MCF 10A (cell line): ENCODE measurements at regions not wholly inside any gene's neighbourhood (a gene's known extent, or its start where the extent isn't known, plus 50 kb on each side); places are given as distances from the start of the nearest gene placed in this dataset.

Experiments
- BruUV-seq: library from RNA; stranded (reverse); fragments of 400-500 nt; replicated peaks from 2 replicates; lab custom pipeline; 2021; lab: Mats Ljungman, UMichigan
- CTCF ChIA-PET: fragments of 300-600 bp; sonication (Branson Sonifier 250); formaldehyde crosslinking; extraction: SDS; loops from one replicate; lab custom pipeline; 2021; ENCODE audit warnings: antibody characterized with exemption, inconsistent platforms; lab: Yijun Ruan, JAX
- POLR2A ChIA-PET: fragments of 300-600, 350-650 bp; sonication (Branson Sonifier 250); formaldehyde crosslinking; extraction: SDS; loops from one replicate; lab custom pipeline; 2020; ENCODE audit warnings: antibody characterized with exemption, inconsistent platforms; lab: Yijun Ruan, JAX
- DNase-seq: peaks from one replicate; pipeline ENCODE4 v3.0.0-alpha.2; 2018; ENCODE audit not compliant: unreplicated experiment
- H3K27ac Mint-ChIP-seq: one replicate; pipeline ENCODE4 v1.8.0; 2022; ENCODE audit warnings: mild to moderate bottlenecking, low read depth, mixed read lengths; ENCODE audit not compliant: unreplicated experiment
- H3K27me3 Mint-ChIP-seq: one replicate; pipeline ENCODE4 v1.8.0; 2022; ENCODE audit warnings: mixed read lengths; ENCODE audit not compliant: insufficient read depth, unreplicated experiment
- H3K36me3 Mint-ChIP-seq: one replicate; pipeline ENCODE4 v1.8.0; 2022; ENCODE audit warnings: mild to moderate bottlenecking, moderate library complexity, mixed read lengths; ENCODE audit not compliant: insufficient read depth, unreplicated experiment
- H3K4me1 Mint-ChIP-seq: one replicate; pipeline ENCODE4 v1.8.0; 2022; ENCODE audit warnings: mixed read lengths; ENCODE audit not compliant: insufficient read depth, unreplicated experiment
- H3K4me3 Mint-ChIP-seq: one replicate; pipeline ENCODE4 v1.8.0; 2022; ENCODE audit warnings: mild to moderate bottlenecking, moderate library complexity, mixed read lengths; ENCODE audit not compliant: unreplicated experiment
- H3K9me3 Mint-ChIP-seq: one replicate; pipeline ENCODE4 v1.8.0; 2022; ENCODE audit warnings: mixed read lengths; ENCODE audit not compliant: unreplicated experiment
- intact Hi-C: fragments of 100-400 bp; cut with micrococcal nuclease; formaldehyde crosslinking; loops from 2 replicates; pipeline ENCODE4 v1.14.1; 2022
- TF ChIP-seq, protein P1 (sequence below): fragments of 200-600 bp; IDR thresholded peaks from one replicate; pipeline ENCODE4 v1.8.0; 2022; ENCODE audit warnings: antibody characterized with exemption, mild to moderate bottlenecking; ENCODE audit not compliant: unreplicated experiment

DNA sequence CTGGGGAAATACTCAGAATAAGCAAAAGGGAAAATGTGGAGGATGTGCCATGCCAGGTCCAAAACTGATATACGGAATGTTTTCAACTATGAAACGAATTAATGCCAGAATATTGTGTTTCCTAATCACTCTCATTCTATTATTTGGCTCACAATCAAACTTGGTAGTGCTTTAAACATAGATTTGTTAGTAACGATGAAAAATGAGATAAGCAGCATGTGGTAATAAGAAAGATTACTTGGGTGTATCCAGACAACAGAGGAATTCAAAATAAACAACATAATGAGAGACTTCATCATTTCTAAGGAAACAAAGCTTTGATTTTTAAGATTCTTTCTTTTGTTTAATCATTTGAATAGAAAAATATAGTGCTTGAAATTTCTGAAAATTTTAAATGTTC, 237.3 kb downstream of the TACR3 start:
- no peaks in the 10 kb centered on the region for H3K36me3 Mint-ChIP-seq
- H3K4me1 Mint-ChIP-seq, result no peaks in the 10 kb centered on the region
- no peak for DNase-seq
- TF ChIP-seq, protein P1, sequence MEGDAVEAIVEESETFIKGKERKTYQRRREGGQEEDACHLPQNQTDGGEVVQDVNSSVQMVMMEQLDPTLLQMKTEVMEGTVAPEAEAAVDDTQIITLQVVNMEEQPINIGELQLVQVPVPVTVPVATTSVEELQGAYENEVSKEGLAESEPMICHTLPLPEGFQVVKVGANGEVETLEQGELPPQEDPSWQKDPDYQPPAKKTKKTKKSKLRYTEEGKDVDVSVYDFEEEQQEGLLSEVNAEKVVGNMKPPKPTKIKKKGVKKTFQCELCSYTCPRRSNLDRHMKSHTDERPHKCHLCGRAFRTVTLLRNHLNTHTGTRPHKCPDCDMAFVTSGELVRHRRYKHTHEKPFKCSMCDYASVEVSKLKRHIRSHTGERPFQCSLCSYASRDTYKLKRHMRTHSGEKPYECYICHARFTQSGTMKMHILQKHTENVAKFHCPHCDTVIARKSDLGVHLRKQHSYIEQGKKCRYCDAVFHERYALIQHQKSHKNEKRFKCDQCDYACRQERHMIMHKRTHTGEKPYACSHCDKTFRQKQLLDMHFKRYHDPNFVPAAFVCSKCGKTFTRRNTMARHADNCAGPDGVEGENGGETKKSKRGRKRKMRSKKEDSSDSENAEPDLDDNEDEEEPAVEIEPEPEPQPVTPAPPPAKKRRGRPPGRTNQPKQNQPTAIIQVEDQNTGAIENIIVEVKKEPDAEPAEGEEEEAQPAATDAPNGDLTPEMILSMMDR, result no peak
- intact Hi-C loops, result no loop called here
- CTCF ChIA-PET, result interaction anchor here (0.9 kb wide), 1 partner anchor 8 kb away, joined by 4 read pairs; no protein-coding TSS in a partner anchor
- no peak overlapping the region for H3K27ac Mint-ChIP-seq
- peaks cover 9% of the 10 kb centered on the region for H3K9me3 Mint-ChIP-seq
- H3K27me3 Mint-ChIP-seq, result no peaks in the 10 kb centered on the region
- H3K4me3 Mint-ChIP-seq, result no peak overlapping the region
- POLR2A ChIA-PET, result no interaction called here
- BruUV-seq, result no TSS peak

DNA sequence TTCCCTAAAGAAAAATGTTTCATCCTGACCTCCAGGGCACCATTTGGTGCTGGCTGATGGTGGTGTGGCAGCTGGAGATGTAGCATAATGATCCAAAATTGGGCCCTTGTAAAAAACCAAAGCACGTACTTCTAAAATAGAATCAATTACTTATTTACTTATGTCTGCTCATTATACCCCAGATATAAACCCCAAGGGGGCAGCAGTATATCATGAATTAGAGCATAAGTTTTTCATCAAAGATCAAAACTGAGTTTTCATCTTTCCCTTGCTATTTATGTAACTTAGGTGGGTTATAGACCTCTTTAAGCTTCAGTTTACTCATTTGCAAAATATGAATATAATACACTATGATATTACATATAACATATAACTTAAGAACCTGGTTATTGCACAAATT, 241.1 kb downstream of the TACR3 start:
- CTCF ChIA-PET, result interaction anchor here (0.6 to 0.8 kb wide), 2 partner anchors 302 to 307 kb away, joined by 3 to 4 read pairs; no protein-coding TSS in a partner anchor
- no peak overlapping the region for H3K27ac Mint-ChIP-seq
- no peaks in the 10 kb centered on the region for H3K27me3 Mint-ChIP-seq
- TF ChIP-seq, protein P1, result no peak
- no peaks in the 10 kb centered on the region for H3K9me3 Mint-ChIP-seq
- POLR2A ChIA-PET, result no interaction called here
- no peaks in the 10 kb centered on the region for H3K36me3 Mint-ChIP-seq
- peak; percentile 33 for DNase-seq
- intact Hi-C loops, result loop anchor here (1.0 to 5.0 kb wide), 5 partner anchors 276 to 514 kb away; no protein-coding TSS in a partner anchor
- no peaks in the 10 kb centered on the region for H3K4me1 Mint-ChIP-seq
- no peak overlapping the region for H3K4me3 Mint-ChIP-seq
- BruUV-seq, result no TSS peak

DNA sequence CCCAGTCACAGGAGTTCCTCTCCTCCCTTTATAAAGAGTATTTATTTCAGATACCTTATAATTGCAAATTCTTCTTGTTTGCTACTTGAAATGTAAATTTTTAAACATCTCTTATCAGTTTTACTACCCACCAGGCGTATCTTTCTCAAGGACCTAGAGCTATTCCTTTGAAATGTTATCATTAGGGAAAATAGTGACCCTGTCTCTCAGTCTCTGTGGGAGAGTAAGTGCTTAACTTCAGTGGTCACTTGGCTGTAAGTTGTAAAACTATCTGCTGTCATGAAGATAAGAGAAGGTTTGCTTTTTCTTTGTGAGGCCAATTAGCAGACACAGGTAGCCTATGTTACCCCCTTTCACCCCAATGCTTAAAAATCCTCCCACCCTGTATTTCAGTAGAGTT, 241.6 kb downstream of the TACR3 start:
- H3K9me3 Mint-ChIP-seq, result no peaks in the 10 kb centered on the region
- no peak overlapping the region for H3K27ac Mint-ChIP-seq
- intact Hi-C loops, result loop anchor here (1.0 to 5.0 kb wide), 5 partner anchors 276 to 514 kb away; no protein-coding TSS in a partner anchor

DNA sequence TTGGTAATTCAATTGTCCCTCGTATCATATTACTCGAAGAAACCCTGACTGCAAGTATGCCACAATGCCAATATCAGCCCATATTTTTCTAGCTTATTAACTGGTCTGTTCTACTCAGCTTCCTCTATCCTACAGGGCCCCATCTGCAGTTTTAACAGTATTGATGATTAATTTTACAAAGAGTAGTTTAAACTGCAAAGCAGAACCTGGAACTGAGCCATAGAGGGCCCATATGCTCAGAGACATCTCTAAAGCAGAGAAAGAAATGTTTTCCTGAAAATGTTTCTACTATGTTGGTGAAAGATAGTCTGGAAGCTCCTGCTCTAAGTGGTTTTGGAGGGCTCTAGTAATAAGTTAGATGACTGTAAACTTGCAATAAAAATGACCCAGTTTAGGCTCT, 259.4 kb upstream of the CENPE start:
- CTCF ChIA-PET, result interaction anchor here (1.4 kb wide), 1 partner anchor 13 kb away, joined by 4 read pairs; no protein-coding TSS in a partner anchor
- Mint-ChIP-seq H3K4me1 (no peaks in the 10 kb centered on the region), H3K4me3 (no peak overlapping the region), H3K36me3 (no peaks in the 10 kb centered on the region), H3K27me3 (no peaks in the 10 kb centered on the region), H3K27ac (no peak overlapping the region), H3K9me3 (no peaks in the 10 kb centered on the region)
- POLR2A ChIA-PET, result no interaction called here
- intact Hi-C loops, result no loop called here
- DNase-seq, result no peak
- TF ChIP-seq, protein P1, result no peak
- BruUV-seq, result no TSS peak

More for the DNA sequence above, 241.6 kb downstream of the TACR3 start:
- Mint-ChIP-seq H3K4me3 (no peak overlapping the region), H3K36me3 (no peaks in the 10 kb centered on the region), H3K27me3 (no peaks in the 10 kb centered on the region), H3K4me1 (no peaks in the 10 kb centered on the region)
- no peak for DNase-seq
- no TSS peak for BruUV-seq
- ChIA-PET CTCF (interaction anchor here (0.6 to 1.1 kb wide), 4 partner anchors 75 to 443 kb away, joined by 3 to 4 read pairs (median 4); no protein-coding TSS in a partner anchor), POLR2A (no interaction called here)
- TF ChIP-seq, protein P1, result no peak
